ENCODE measurements at regions not wholly inside any gene's neighbourhood (a gene's known extent, or its start where the extent isn't known, plus 50 kb on each side); places are given as distances from the start of the nearest gene placed in this dataset.

DNA sequence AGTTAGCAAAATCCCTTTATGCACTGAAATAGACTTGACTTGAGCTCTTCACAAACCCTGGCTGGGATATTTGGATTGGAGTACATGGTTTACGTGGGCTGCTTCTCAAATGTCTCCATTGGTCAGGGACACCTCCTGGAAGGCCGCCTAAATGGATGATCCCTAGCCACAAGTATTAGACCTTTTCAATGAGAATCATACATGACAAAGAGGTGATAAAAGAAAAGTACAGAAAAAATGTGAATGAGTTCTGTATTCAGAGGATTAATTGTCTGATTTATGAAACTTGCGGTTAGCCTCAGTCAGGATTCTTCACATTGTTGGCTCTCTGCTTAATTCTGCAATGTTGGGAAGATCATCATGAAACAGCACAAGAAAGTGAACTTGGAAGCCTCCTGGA lies 752.8 kb upstream of the ADAMTS16 start:
- DNase-seq (ENCODE audit: low read depth): no peak

DNA sequence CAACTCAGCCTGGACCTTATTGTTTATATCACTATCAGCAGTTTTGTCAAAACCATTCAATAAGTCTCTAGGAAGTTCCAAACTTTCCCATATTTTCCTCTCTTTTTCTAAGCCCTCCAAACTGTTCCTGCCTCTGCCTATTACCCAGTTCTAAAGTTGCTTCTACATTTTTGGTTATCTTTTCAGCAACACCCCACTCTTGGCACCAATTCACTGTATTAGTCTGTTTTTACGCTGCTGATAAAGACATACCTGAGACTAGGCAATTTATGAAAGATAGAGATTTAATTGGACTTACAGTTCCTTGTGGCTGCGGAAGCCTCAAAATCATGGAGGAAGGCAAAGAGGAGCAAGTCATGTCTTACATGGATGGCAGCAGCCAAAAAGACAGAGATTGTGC lies 744.4 kb upstream of the ADAMTS16 start:
- DNase-seq (ENCODE audit: low read depth): no peak

DNA sequence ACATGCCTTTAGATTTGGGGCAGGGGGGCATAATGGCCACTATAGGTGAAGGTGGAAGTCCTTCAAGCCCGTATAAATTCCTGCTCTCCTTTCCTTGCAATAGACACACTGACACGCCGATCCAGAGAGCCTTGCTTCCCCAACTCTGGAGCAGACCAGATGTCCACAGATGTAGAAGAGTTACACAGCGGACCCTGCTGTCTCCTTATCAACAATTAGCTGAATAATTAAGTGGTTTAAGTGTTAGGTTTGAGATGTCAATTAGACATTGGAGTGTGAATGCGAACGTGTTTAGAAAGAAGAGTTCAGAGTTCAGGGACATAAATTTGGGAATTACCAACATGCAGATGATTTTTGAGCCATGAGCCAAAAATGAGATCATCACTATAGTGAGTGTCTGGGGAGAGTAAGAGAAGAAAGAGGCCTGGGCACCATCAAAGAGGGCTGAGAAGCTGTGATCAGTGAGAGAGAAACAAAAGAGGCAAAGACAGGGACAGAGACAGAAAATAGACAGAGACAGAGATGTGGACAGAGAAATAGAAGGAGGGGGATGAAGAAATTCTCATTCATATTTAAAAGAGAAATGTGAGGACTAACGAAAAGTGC lies 734.4 kb upstream of the ADAMTS16 start:
- DNase-seq (ENCODE audit: low read depth): no peak

DNA sequence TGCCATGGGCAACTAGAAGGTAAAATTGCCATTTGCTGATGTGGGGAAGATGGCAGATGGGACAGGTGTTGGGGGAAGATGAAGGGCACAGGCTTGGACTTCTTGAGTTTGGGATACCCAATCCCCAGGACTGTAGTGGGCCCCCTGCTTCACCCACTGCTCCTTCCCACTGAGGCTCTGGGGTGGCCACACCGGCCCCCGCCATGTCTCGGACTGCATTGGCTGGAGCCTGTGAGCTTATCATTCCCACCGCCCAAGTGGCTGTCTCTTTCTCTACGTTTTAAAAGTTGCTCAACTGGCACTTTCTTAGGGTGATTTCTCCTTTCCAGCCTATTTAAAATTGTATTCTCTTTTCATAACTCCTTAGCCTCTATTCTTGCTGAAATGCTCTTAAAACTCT lies 730.0 kb upstream of the ADAMTS16 start:
- no peak for DNase-seq (ENCODE audit: low read depth)

DNA sequence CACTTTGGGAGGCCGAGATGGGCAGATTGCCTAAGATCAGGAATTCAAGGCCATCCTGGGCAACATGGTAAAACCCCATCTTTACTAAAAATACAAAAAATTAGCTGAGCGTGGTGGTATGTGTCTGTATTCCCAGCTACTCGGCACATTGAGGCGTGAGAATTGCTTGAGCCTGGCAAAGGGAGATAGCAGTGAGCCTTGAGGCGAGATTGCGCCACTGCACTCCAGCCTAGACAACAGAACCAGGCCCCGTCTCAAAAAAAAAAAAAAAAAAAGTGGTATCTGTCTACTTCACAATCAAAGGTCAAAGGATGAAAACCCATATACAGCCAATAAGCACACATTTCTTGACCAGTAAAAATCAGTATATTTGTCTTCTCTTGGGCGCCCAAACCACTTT lies 728.5 kb upstream of the ADAMTS16 start:
- no peak for DNase-seq (ENCODE audit: low read depth)

DNA sequence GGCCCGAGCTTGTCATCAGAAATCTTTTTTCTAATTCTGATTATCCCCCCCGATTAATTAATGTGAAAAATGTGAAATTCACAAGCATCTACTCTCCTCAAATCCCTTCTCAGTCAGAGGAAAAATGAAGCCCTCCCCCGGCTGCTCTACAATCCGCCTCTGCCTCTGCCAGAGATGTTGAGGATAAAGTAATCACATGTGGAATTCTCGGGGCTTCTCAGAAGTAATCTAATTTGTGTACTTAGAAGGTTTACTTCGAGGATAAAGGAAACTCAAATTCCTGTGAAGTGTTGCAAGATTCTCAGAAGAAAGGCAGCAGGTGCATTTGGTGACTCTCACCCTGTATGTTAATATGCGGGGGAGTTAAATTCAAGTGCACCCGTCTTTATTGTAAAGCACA lies 726.1 kb upstream of the ADAMTS16 start:
- DNase-seq (ENCODE audit: low read depth): no peak

DNA sequence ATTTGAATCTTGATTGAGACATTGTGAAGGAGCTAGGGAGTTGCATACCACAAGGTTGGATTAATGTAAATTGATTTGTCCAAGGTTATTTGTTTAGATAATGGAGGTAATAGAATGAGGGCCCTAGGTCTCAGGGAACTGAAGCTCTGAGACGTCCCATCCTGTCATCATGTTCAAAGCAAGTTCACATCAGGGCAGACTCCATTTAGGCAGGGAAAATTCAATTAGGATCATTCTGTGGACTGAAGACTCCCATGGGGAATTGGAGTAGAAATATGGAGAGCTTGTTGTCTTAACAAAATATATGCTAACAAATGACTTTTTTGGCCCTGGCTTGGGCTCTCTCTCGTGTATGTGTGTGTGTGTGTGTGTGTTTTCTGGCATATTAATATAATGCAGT lies 722.0 kb upstream of the ADAMTS16 start:
- DNase-seq (ENCODE audit: low read depth): no peak

DNA sequence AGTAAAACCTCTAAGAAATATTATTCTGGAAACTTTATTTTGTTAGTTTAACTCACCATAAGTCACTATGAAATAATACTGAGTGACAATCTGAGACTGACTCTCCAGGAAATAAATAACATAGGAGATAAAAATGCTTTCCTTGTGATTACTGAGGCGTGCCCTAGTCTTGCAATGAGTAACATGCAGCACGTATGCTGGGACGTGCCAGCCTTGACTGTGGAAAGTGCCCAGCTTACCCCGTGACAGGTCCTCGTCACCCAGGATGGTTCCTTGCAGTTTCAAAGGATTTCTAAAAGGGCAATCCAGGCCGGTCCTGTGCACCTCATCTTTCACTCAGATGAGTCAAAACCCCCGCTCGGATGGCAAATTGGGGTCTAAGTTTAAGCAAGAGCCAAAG lies 720.8 kb upstream of the ADAMTS16 start:
- DNase-seq (ENCODE audit: low read depth): no peak

DNA sequence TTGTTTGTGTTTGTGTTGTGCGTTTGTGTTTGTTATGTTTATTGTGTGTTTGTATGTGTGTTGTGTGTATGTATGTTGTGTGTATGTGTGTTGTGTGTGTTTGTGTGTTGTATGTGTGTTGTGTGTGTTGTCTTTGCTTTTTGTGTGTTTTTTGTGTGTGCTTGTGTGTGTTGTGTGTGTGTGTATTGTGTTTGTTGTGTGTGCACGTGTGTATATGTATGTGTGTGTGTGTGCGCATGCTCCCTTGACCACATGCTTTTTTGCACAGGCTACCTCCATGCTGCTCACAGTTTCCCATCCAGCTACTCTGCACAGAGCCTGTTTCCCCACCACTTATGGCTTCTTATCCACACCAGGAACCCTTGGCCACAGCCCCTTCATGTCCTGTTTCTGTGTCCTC lies 720.0 kb upstream of the ADAMTS16 start:
- DNase-seq (ENCODE audit: low read depth): no peak

DNA sequence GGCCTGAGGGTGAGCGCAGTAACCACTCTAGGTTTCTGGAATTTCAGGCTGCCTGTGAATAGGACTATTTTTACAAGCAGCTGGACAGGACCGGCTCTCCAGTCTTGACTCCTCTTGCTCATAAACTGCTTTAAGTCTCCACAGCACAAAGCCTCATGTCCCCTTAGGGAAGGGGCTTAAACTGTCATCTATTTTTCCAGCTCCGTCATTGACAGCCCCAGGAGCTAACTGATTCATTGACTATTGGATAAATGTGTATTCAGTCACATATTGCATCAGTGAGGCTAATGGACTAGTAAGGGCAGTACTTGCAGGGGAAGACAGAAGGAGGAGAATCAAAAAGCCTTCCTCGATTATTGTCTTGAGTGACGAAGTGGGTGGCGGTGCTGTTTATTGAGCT lies 719.4 kb upstream of the ADAMTS16 start:
- DNase-seq (ENCODE audit: low read depth): no peak

DNA sequence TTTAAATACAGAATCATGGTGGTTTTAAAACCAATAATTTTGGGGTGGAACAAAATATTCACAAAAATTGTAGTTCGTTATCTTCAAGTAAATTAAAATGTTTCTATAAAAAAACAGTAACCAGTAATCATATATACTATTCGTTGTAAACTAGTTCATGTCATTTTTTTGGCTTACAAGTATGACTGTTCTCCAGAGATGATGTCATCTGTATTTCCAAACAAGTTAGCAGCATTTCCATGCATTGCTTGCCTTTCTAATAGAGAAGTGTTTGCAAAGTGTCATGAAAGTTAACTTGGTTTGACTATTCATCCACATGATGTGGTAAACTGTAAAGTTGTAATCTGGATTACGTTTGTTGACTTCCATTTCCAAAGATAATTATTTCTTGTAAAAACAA lies 717.9 kb upstream of the ADAMTS16 start:
- DNase-seq (ENCODE audit: low read depth): no peak

DNA sequence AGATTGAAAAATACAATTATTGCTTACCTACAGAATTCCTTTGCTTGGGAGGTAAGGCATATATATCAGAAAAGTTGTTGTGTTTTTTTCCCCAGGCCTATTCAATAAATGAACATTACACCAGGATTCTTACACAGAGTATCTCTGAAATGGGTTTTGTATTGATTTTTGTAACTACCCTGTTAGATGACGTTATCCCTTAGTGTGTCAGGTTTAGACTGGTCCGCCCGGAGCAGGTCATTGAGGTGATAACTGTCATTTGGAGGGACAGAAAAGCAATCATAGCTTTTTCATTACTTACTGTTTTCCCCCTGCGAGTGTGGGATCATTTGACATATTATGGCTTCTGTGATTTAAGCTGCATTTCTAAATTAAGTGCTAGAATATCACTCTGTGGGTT lies 715.2 kb upstream of the ADAMTS16 start:
- no peak for DNase-seq (ENCODE audit: low read depth)

DNA sequence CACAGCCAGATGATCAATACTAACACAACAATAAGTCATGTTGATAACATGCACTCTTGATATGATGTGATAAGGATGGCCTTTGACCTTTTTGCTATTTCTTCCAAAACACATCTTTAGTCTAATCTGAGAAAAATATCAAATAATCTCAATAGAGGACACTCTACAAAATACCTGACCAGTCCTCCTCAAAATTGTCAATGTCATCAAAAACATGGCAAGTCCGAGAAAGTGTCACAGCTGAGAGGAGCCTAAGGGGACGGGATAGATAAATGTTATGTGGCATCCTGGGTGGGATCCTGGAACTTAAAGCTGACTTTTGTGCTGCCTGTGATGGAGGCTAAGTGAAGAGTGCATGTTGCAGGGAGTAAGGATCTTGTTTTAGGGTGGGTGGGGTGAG lies 699.6 kb upstream of the ADAMTS16 start:
- no peak for DNase-seq (ENCODE audit: low read depth)

DNA sequence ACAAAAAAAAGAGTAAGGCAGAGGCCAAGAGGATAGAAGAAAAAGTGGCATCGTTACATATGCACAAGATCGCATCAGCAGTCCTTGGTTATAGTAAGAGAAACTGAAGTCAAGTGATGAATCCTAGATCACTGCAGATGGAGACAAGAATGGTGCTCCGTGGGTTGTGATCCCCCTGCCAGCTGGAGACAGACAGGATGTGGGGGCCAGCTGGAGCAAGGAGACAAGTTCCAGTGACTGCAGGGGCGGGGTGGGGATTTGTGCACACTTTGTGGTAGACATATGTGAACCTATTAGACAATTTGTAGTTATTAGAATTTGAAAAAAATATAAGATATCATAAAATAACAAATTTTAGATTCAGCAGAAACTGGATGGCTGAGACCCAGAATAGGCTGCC lies 697.9 kb upstream of the ADAMTS16 start:
- no peak for DNase-seq (ENCODE audit: low read depth)

DNA sequence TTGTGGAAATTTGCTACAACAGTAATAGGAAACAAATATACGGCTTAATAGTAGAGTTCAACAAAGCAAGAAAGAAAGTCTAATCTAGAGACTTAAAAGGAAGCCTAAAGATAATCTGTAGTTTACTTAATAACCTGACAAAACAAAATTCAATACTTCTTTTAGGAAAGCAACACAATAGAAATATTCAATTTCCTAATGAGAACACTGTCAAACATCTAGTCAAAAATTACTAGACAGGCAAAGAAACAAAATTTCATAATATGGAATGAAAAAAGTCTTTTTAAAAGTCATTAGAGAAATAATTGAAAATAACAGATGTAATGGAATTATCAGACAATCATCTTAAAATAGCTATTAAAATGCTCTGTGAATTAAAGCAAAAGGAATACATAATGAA lies 692.5 kb upstream of the ADAMTS16 start:
- DNase-seq (ENCODE audit: low read depth): no peak

DNA sequence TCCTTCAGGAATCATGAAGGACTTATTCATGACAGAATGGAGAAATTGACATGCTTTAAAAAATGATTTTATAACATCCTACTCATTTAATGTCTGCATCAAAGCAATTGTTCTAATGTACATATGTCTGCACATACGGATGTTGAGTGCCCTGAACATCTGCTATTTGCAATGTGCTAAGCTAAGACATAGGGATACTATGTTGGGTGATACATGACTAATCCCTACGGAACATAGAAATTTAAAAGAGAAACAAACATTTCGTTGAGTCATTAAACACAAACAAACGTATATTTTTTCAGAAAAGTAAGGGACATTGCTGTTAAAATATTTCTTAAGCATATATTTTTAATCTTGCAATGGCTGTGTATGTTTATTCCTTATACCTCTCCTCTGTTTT lies 686.5 kb upstream of the ADAMTS16 start:
- no peak for DNase-seq (ENCODE audit: low read depth)

DNA sequence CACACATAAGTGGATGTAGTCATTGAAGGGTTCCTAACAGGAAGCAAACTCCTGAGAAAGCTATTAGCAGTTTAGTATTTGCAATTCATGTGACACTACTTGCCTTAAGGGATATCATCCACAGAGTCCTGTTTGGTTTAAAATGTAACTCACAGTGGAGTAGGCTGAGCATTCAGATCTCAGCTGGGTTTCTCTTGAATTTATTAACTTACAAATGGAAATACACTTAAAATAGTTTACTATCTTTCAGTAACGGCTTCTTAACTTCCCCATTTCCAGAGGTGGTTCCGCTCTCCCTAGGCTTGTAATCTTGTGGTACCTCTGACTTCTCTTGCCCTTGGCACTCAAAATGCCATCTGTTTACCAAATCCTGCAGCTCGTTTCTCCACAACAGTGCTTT lies 660.7 kb upstream of the ADAMTS16 start:
- DNase-seq (ENCODE audit: low read depth): no peak

DNA sequence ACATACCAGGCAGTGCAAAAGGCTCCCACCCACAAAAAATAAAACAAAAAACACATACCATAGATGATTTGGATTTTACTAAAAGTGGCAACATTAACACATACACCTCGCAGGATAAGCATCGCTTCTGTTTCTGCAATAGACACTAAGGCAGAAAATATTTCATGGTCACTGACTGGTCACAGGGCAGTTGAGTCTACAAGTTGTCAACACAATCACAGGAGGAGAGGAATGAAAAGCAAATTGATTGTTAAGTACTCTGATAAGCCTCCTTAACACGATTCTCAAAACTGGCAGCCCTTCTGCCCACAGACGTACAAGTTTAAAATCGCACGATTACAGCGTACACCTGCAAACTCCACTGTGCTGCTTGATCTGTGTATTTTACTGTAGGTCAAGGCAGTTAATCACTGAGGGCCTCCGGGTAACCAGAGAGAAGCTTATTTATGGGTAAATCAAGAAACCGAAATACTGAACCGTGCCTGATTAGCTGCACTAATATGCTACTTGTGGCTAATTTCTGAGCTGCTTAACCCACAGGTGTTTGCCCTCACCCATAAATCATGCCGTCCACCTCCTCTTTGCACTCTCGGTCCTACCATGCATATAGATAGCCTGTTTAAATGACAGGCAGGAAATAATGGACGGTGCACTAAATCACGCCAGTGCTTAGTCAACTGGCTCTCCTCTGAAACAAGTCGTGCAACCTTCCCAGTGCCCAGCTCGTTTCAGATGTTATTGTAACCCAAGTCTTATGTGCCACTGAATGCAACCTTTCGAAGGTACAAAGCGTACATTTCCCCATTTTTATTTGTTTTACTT lies 659.4 kb upstream of the ADAMTS16 start:
- no peak for DNase-seq (ENCODE audit: low read depth)

DNA sequence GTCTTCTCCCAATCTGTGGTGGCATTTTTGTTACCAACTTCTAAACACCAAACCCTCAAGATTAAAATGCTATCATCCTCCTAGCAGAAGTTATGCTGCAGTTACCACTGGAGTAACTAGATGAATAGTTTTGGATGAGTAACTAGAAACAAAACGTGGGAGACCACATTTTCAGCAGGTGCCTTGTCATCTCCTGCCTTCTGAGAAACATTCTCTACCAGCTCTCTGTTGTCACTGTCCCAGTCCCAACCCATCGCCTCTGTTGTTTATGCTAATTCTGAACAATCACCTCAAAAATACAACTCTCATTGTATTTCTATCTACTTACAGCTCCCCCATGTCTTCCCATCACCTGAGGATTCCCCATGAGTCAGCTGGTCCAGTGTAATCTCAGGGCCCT lies 652.5 kb upstream of the ADAMTS16 start:
- DNase-seq (ENCODE audit: low read depth): no peak

DNA sequence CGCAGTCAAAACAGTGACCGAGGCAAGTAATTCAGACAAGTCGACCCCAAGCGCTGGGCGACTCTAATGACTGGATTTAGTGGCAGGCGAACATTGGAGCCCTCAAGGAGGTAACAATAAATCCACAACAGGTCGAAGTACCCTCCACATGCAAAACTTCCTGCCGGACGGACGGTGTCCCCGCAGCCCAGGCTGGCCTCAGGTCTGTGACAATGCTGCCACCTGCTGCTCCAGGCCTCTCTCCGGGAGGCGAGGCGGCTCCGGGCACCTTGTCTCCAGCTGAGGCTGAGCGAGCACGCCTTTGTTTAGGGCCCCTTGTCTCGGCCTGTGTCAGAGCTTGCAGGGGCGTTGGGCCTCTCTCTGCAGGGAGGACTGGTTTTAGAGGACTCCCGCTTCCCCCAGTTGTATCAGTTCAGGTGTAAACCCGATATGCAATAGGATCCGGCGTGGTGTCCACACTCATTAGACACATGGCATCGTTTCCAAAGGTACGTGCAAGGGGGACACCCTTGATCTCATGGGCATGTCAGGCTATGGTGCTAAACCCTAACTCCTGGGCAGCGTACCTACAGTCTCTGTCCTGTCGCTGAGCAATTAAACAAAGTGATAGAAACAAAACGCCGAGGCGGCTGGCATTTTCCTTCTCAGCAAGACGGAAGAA lies 628.0 kb upstream of the ADAMTS16 start:
- DNase-seq (ENCODE audit: low read depth): no peak

DNA sequence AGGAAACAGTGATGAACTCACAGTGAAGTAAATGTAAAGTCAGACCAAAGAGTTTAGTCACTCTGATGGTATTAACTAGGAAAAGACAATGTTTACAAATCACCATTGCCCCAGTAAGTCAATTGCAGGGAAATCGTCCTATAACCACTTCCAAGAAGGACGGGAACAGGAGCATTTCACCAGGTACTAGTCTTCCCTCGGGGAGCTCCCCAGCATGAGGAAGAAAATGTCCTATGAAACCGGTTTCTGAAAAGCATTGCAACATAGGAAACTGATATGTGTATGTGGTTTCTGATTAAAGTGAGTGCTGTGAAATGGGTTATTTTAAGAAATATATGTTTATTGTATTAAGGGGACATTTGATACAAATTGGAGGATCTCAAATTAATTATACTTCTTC lies 626.7 kb upstream of the ADAMTS16 start:
- DNase-seq (ENCODE audit: low read depth): no peak

DNA sequence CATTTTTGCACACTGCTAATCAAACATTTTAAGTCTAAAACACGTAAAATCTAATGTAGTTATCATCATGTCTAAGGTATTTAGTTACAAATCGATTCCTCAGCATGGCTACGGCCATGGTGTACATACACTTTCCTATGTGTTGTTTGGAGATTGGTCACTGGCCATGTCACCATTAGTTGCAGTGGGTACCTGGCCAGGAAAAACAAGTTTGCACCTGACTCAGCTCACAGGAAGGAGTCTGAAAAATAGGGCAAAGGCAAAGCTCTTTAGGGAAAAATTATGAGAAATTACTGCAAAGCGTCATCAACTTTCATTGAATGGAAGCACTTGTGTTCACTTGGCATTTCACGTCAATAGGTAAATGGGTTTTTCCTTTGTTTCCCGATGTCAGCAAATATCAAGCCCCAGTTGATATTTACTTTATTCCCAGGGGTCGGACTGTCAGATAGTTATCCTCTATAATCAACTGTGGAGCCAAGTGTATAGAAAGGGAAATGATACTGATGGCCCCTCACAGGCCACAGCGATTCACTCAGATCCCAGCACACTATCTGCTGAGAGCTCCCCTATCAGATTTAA lies 626.0 kb upstream of the ADAMTS16 start:
- no peak for DNase-seq (ENCODE audit: low read depth)

All from non-pigmented ciliary epithelial cell (primary cell).